ENCODE measurements at regions not wholly inside any gene's neighbourhood (a gene's known extent, or its start where the extent isn't known, plus 50 kb on each side); places are given as distances from the start of the nearest gene placed in this dataset.
"Not testable (repeated sequence)": the region's sequence is repeated elsewhere in the genome, so short reads cannot be mapped to it uniquely, and the experiment has no call there.

GRCh38 chr2:44051593-44052347 lies 56.0 kb upstream of the LRPPRC start:
- no peak for DNase-seq

GRCh38 chr2:44052584-44052983 lies 56.8 kb upstream of the LRPPRC start:
- no peak for DNase-seq

DNA sequence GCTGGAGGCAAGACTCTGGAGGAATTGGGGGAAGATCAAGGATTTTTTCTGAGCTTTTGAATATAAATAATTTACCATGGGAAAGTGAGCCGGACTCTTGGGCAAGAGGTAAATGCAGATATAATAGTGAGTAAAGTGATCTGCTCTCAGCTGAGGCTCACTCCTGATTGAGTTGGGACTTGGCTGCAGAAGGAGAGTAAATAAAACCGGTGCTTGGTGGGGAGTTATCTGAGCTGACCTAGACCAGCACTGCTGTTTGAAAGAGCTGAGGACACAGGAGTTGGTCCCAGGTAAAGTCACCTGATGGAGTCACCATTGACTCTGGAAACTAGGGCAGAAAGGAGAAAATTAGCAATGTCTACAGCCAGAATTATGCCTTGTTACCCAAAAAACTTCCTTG lies 57.3 kb upstream of the LRPPRC start:
- DNase-seq, result no peak

- DNase-seq, result no peak
Observed at GRCh38 chr2:44053456-44053855, 57.7 kb upstream of the LRPPRC start.

DNA sequence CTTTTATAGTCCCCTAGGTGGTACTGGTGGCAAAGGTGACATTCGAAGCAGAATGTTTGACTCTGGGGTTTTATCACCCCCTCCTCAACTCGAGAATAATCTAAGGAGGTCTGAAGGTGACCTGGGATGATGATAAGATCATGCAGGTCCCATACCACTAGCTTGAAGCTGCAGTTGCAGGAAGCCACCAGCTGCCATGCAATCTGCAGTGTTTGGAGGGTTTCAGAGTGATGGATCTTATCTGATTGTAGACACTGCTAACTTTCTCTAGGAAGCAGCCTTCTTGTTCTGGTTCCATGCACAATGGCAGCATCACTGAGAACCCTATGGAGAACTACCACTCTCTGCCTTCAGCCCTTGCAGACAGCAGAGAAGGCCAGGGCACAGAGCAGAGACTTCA lies 59.4 kb upstream of the LRPPRC start:
- no peak for DNase-seq

GRCh38 chr2:44055664-44056063 lies 59.9 kb upstream of the LRPPRC start:
- DNase-seq, result no peak

- no peak for DNase-seq
Observed at GRCh38 chr2:44056947-44057346, 61.2 kb upstream of the LRPPRC start.

DNA sequence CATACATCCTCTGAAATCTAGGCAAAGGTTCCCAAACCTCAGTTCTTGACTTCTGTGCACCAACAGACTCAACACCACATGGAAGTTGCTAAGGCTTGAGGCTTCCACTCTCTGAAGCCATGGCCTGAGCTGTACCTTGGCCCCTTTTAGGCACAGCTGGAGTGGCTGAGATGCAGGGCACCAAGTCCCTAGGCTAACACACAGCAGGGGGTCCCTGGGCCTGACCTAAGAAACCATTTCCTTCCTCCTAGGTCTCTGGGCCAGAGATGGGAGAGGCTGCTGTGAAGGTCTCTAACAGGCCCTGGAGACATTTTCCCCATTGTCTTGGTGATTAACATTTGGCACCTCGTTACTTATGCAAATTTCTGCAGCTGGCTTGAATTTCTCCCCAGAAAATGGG lies 64.5 kb upstream of the LRPPRC start:
- not testable (repeated sequence) for DNase-seq

GRCh38 chr2:44060990-44061389 lies 65.2 kb upstream of the LRPPRC start:
- no peak for DNase-seq

DNA sequence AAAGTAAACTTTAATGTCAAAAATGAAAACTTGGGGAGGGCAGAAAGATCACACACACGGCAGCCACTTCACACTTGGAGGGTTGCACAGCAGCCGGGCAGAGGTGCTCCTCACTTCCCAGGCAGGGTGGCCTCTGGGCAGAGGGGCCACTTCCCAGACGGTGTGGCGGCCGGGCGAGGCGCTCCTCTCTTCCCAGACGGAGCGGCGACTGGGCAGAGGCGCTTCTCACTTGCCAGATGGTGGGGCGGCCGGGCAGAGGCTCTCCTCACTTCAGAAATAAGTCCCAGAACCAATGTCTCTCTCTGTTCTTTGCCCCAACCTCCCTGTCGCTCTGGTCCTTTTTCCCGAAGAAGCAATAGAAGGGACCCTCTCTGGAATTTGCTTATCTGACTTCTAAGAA lies 65.7 kb upstream of the LRPPRC start:
- DNase-seq, result no peak

GRCh38 chr2:44061876-44062275 lies 66.1 kb upstream of the LRPPRC start:
- no peak for DNase-seq

DNA sequence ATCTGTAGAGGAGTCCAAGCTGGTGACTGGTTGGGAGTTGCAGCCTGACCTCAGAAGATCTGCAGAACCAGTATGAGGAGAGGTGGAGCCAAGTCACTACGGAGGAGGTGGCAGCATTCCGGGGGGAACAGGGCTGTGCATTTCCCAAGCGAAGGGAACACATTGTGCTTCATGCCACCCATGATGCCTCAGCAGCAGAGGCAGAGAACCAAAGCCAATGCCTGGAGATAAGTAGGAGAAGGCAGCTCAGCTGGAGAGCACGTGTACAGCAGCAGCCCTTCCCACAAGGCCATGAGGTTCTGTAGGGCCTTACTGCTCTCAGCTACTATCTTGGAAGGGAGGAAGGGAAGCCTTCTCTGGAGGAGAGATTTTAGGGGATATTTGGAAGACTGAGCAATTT lies 67.2 kb upstream of the LRPPRC start:
- DNase-seq, result no peak

- not testable (repeated sequence) for DNase-seq
Observed at GRCh38 chr2:44064281-44064680, 68.5 kb upstream of the LRPPRC start.

DNA sequence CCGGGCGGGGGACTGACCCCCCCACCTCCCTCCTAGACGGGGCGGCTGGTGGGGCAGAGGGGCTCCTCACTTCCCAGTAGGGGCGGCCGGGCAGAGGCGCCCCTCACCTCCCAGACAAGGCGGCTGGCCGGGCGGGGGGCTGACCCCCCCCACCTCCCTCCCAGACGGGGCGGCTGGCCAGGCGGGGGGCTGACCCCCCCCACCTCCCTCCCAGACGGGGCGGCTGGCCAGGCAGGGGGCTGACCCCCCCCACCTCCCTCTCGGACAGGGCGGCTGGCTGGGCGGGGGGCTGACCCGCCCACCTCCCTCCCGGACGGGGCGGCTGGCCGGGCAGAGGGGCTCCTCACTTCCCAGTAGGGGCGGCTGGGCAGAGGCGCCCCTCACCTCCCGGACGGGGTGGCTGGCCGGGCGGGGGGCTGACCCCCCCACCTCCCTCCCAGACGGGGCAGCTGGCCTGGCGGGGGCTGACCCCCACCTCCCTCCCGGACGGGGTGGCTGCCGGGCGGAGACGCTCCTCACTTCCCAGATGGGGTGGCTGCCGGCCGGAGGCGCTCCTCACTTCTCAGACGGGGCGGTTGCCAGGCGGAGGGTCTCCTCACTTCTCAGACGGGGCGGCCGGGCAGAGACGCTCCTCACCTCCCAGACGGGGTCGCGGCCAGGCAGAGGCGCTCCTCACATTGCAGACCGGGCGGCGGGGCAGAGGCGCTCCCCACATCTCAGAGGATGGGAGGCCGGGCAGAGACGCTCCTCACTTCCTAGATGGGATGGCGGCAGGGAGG lies 71.4 kb upstream of the LRPPRC start:
- not testable (repeated sequence) for DNase-seq

- not testable (repeated sequence) for DNase-seq
Observed at GRCh38 chr2:44067791-44068181, 72.0 kb upstream of the LRPPRC start.

GRCh38 chr2:44071454-44072046 lies 75.8 kb upstream of the LRPPRC start:
- no peak for DNase-seq

DNA sequence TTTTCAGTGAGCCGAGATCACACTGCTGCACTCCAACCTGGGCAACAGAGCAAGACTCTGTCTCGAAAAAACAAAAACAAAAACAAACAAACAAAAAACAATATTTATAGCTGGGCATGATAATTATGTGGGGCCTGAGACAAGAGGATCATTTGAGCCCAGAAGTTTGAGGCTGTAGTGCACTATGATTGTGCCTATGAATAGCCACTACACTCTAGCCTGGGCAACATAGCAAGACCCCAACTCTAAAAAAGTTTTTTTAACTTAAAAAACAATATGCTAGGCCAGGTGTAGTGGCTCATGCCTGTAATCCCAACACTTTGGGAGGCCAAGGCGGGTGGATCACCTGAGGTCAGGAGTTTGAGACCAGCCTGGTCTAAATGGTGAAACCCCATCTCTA lies 77.9 kb upstream of the LRPPRC start:
- not testable (repeated sequence) for DNase-seq

- DNase-seq, result not testable (repeated sequence)
Observed at GRCh38 chr2:44074795-44075194, 79.0 kb upstream of the LRPPRC start.

- no peak for DNase-seq
Observed at GRCh38 chr2:44075541-44075940, 79.8 kb upstream of the LRPPRC start.

DNA sequence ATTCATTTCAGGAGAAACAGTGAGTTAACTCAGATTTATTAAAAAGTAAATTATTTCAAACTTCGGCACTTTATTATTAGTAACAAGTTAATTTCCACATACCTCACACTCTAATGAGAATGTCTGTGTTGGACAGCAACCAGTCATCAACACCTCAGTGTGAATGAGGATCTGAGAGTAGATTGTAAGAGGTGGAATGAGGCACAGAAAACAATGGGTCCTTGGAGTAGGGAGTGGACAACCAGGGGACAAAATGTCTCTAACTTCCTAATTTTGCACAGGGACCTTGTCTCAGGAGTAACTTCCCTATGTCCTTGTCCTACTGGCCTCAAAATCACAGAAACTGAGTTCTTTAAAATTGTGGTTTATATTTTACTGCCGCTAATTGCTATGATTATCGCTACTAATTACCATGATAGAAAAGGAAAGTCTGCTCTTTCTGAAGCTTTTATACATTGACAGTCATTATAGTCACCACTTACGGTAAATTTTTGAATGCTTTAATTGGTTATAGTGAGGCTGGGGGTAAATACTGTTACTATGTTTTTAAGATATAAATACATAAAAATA lies 82.2 kb upstream of the LRPPRC start:
- DNase-seq, result no peak

DNA sequence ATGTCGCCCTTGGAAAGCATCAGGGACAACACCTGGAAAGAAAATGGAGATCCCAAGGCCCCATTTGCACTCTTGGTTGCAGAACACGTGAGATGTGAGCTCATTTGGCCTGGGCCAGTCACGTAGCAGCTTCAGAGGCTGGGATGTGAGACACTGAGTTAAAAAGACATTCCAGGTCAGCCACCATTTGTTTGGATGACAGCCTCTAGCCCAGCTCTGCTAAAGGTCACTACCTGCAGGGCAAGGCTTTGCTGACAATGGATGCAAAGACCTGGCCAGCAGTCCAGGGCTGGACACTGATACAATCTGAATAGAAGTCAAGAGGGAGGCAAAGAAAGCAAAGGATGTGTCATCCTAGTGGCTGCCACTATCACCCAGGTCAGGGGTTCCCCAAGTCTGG lies 83.9 kb upstream of the LRPPRC start:
- no peak for DNase-seq

DNA sequence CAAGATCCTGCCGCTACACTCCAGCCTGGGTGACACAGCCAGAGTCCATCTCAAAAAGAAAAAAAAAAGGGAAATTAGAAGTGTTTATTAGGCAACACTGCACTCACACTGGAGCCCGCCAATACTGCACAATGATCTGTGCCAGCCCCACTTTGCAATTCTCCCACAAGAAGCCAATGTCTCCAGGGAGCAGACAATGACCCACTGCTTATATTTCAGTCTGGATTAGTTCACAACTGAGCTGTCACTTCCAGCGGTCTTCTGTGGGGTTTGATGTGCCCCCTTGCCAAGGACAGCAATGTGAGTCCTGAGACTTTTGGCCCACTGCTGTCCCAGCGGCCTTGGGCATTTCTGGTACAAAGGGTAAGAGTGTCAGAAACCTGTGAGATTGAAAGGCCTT lies 85.6 kb upstream of the PPM1B start:
- DNase-seq, result no peak

DNA sequence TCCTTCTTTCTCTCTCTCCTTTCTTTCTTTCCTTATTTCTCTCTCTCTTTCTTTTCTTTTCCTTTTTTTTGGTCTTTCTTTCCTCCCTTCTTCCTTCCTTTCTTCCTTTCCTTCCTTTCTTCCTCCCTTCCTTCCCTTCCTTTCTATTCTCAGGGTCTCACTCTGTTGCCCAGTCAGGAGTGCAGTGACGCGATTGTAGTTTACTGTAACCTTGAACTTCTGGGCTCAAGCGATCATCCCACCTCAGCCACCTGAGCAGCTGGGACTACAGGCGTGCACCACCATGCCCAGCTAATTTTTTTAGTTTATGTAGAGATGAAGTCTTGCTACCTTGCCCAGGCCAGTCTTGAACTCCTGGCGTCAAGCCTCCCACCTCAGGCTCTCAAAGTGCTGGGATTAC lies 83.8 kb upstream of the PPM1B start:
- no peak for DNase-seq

DNA sequence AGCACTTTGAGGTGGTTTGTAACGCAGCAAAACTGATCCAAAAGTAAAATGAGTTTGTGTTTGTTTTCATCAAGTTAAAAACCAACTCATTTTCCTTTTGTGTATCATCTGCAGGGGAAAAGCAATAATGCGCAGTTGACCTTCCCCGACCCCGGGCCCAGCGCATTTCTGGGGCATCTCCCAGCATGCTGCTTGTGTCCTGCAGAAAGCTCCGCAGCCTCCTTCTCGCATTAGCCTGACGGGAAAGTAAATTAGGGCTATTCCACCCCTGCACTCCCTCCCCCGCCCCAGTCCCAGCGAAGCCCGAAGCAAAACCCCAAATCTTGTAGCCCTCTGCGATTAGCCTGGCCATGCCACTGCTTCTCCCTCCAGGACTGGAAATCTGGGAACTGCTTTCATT lies 82.0 kb upstream of the PPM1B start:
- no peak for DNase-seq

All from NCI-H510A (cell line).